ENCODE measurements at regions not wholly inside any gene's neighbourhood (a gene's known extent, or its start where the extent isn't known, plus 50 kb on each side); places are given as distances from the start of the nearest gene placed in this dataset.

DNA sequence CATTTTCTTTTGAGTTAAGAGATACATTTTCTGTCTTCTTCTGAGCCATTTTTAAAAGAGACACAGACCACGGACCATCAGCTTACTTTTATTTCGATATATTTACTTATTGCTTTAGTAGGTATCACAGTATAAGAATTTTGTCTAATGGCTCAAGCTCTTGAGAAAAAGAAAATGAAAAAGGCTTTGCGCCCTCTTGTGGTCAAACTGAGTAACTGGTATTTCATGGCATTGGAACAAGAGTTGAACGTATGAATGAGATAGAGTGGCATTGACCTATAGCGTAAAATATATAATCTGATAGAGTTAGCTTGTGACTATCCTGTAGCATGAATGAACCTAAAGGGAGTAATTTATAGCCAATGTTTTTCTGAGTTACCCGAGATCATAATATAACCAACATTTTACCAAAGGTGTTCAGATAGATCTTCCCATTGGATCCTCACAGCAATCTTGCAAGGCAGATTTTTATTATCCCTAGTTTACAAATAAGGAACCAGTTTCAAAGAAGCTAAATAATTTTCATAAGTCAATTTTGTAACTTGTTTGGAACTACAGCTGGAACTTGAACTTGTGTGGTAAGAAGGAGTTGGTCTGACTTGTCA is 154.6 kb downstream of the POLR2M start:
- Histone ChIP-seq H3K79me2 (ENCODE audit: insufficient read depth, low read depth) (no peaks in the 10 kb centered on the region), H2AFZ (ENCODE audit: low read depth) (no peak overlapping the region), H3K27ac (no peak overlapping the region), H3K27me3 (ENCODE audit: insufficient read depth, low read depth) (no peaks in the 10 kb centered on the region), H3K4me2 (no peak overlapping the region), H3K9ac (no peak overlapping the region), H3K4me1 (ENCODE audit: low read depth, poor library complexity, severe bottlenecking) (peaks cover 29% of the 10 kb centered on the region), H4K20me1 (ENCODE audit: insufficient read depth) (no peaks in the 10 kb centered on the region), H3K4me3 (IDR thresholded peaks at IDR 0.05; ENCODE audit: insufficient read depth, low read depth, low read length) (no peak overlapping the region), H3K36me3 (ENCODE audit: insufficient read depth) (no peaks in the 10 kb centered on the region)
- TF ChIP-seq, protein P1, sequence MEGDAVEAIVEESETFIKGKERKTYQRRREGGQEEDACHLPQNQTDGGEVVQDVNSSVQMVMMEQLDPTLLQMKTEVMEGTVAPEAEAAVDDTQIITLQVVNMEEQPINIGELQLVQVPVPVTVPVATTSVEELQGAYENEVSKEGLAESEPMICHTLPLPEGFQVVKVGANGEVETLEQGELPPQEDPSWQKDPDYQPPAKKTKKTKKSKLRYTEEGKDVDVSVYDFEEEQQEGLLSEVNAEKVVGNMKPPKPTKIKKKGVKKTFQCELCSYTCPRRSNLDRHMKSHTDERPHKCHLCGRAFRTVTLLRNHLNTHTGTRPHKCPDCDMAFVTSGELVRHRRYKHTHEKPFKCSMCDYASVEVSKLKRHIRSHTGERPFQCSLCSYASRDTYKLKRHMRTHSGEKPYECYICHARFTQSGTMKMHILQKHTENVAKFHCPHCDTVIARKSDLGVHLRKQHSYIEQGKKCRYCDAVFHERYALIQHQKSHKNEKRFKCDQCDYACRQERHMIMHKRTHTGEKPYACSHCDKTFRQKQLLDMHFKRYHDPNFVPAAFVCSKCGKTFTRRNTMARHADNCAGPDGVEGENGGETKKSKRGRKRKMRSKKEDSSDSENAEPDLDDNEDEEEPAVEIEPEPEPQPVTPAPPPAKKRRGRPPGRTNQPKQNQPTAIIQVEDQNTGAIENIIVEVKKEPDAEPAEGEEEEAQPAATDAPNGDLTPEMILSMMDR (conservative IDR thresholded peaks at IDR 0.05; ENCODE audit: low read depth, low read length) = peak; percentile 87

DNA sequence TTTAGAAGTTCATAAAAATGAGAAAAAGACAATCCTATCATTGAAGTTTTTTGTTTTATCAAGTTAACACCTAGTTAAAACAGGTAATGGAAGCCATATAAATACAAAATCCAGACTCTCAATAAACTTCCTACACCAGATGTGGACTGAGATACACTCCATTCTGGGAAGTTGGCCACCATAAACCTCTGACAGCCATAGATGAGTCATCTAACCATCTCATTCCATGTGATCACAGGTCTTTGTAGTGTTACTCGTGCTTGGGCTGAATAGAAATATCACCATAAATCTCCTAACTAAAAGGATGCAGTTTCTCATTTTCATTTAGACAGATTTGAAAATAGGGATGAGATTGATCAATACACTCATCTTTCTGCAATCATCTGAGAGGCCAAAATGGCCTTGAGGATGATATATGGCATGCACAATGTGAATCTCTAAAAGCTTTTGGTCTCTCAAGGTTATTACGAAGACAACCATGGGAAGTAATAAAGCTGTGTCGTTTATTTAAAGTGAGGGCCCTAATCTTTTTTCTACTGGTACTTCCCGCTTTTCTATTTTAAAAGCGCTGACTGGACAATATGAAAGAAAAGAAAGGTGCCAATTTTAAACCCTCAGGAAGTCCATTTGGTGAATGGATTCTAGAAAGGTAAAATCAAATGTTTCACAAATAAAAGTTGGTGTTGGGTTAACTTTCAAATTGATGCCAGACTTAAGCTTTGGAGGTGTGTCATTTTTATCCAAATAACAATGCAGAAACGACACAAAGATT is 155.5 kb downstream of the POLR2M start:
- Histone ChIP-seq H3K4me2 (no peak overlapping the region), H3K4me3 (IDR thresholded peaks at IDR 0.05; ENCODE audit: insufficient read depth, low read depth, low read length) (no peak overlapping the region), H3K4me1 (ENCODE audit: low read depth, poor library complexity, severe bottlenecking) (peaks cover 29% of the 10 kb centered on the region), H2AFZ (ENCODE audit: low read depth) (no peak overlapping the region), H4K20me1 (ENCODE audit: insufficient read depth) (no peaks in the 10 kb centered on the region), H3K79me2 (ENCODE audit: insufficient read depth, low read depth) (no peaks in the 10 kb centered on the region), H3K27ac (no peak overlapping the region), H3K27me3 (ENCODE audit: insufficient read depth, low read depth) (no peaks in the 10 kb centered on the region), H3K36me3 (ENCODE audit: insufficient read depth) (no peaks in the 10 kb centered on the region), H3K9ac (no peak overlapping the region)
- TF ChIP-seq, protein P1 (conservative IDR thresholded peaks at IDR 0.05; ENCODE audit: low read depth, low read length) = no peak

DNA sequence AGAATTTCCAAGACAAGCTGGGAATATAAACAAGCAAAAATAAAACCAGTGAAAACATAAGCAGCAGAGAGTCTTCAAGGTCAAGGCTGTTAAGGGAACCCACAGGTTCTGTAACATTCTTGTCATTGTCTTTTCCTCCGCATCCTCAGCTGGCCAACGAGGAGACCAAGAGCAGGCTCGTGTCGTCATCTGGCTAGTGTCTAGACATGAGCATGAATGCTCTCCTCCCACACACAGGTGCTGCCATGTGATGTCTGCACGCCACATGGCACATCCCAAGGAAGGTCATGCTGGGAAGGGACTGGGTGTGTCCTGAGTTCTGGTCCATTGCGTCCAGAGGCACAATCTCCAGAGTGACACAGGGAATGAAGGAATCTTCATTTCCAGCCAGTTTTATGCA is 156.2 kb downstream of the POLR2M start:
- Histone ChIP-seq H3K36me3 (ENCODE audit: insufficient read depth) (no peaks in the 10 kb centered on the region), H2AFZ (ENCODE audit: low read depth) (no peak overlapping the region), H3K27me3 (ENCODE audit: insufficient read depth, low read depth) (no peaks in the 10 kb centered on the region), H3K4me2 (no peak overlapping the region), H3K4me1 (ENCODE audit: low read depth, poor library complexity, severe bottlenecking) (peaks cover 24% of the 10 kb centered on the region), H3K27ac (no peak overlapping the region), H3K4me3 (IDR thresholded peaks at IDR 0.05; ENCODE audit: insufficient read depth, low read depth, low read length) (no peak overlapping the region), H4K20me1 (ENCODE audit: insufficient read depth) (no peaks in the 10 kb centered on the region), H3K79me2 (ENCODE audit: insufficient read depth, low read depth) (no peaks in the 10 kb centered on the region), H3K9ac (no peak overlapping the region)
- TF ChIP-seq, protein P1 (conservative IDR thresholded peaks at IDR 0.05; ENCODE audit: low read depth, low read length) = no peak

DNA sequence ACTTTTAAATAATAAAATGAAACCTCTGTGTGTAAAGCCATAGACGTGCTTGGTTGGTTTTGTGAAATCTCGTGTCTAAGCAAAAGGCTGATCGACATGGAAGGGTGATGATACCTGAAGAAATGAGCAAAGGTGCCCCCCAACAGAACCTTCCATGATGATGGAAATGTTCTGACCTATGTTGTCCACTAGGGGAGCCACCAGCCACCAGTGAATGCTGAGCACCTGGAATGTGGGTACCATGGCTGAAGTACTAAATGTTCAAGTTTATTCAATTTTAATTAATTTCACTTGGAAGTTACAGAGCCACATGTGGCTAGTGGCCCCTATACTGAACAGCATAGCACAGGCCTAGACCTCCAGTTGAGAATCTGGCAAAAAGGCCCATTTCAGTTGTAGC is 158.8 kb downstream of the POLR2M start:
- Histone ChIP-seq H3K27me3 (ENCODE audit: insufficient read depth, low read depth) (no peaks in the 10 kb centered on the region), H3K4me2 (no peak overlapping the region), H2AFZ (ENCODE audit: low read depth) (no peak overlapping the region), H3K9ac (no peak overlapping the region), H4K20me1 (ENCODE audit: insufficient read depth) (no peaks in the 10 kb centered on the region), H3K36me3 (ENCODE audit: insufficient read depth) (no peaks in the 10 kb centered on the region), H3K27ac (no peak overlapping the region), H3K4me1 (ENCODE audit: low read depth, poor library complexity, severe bottlenecking) (peaks cover 7% of the 10 kb centered on the region), H3K4me3 (IDR thresholded peaks at IDR 0.05; ENCODE audit: insufficient read depth, low read depth, low read length) (no peak overlapping the region), H3K79me2 (ENCODE audit: insufficient read depth, low read depth) (no peaks in the 10 kb centered on the region)
- TF ChIP-seq, protein P1 (conservative IDR thresholded peaks at IDR 0.05; ENCODE audit: low read depth, low read length) = peak; percentile 73
